HepG2 (cell line): ENCODE measurements at regions not wholly inside any gene's neighbourhood (a gene's known extent, or its start where the extent isn't known, plus 50 kb on each side); places are given as distances from the start of the nearest gene placed in this dataset.

Experiments
- ARNT ChIP-seq: fragments of 450-650 bp; IDR thresholded peaks from 2 replicates; pipeline ENCODE4 v1.6.1; 2017
- CTCF ChIP-seq: sonication (generic); formaldehyde crosslinking; IDR thresholded peaks from 2 replicates; pipeline ENCODE4 v1.5.0; 2020; ENCODE audit warnings: mild to moderate bottlenecking, missing genetic modification reagents, moderate library complexity
- MTA3 ChIP-seq: sonication (generic); formaldehyde crosslinking; IDR thresholded peaks from 2 replicates; pipeline ENCODE4 v1.4.0; 2020; ENCODE audit warnings: missing genetic modification reagents
- PHF20 ChIP-seq: sonication (generic); formaldehyde crosslinking; IDR thresholded peaks from 2 replicates; pipeline ENCODE4 v1.5.0; 2020; ENCODE audit warnings: mild to moderate bottlenecking, missing genetic modification reagents
- RARG ChIP-seq: sonication (generic); formaldehyde crosslinking; IDR thresholded peaks from 2 replicates; pipeline ENCODE4 v1.4.0; 2020; ENCODE audit warnings: low read depth, mild to moderate bottlenecking, missing genetic modification reagents
- RELA ChIP-seq: sonication (generic); formaldehyde crosslinking; IDR thresholded peaks from 2 replicates; pipeline ENCODE4 v1.4.0; 2020; ENCODE audit warnings: missing genetic modification reagents
- SOX6 ChIP-seq, 2 experiments: fragments of 450-650 bp in 1 of 2; sonication (generic) in 1 of 2; formaldehyde crosslinking in 1 of 2; IDR thresholded peaks; 2 replicates each; pipeline versions ENCODE4 v1.4.0 to v1.6.1; 2017 to 2020; ENCODE audit warnings: antibody characterized with exemption in 1 of 2, mild to moderate bottlenecking in 1 of 2, missing genetic modification reagents in 1 of 2
- SRSF9 ChIP-seq: fragments of 200-400 bp; formaldehyde crosslinking; IDR thresholded peaks from 2 replicates; pipeline ENCODE4 v1.6.1; 2018; ENCODE audit warnings: borderline replicate concordance, mild to moderate bottlenecking, low read depth, low read length; ENCODE audit not compliant: insufficient read depth, poor library complexity, severe bottlenecking
- SUZ12 ChIP-seq: fragments of 150-350 bp; IDR thresholded peaks from 2 replicates; pipeline ENCODE4 v1.6.1; 2014; ENCODE audit warnings: low read depth, low read length
- TCF12 ChIP-seq, 2 experiments: fragments of 450-650 bp in 1 of 2; sonication (generic) in 1 of 2; formaldehyde crosslinking in 1 of 2; IDR thresholded peaks; 2 replicates each; pipeline versions ENCODE4 v1.6.1 to v1.8.0; 2017 to 2022; ENCODE audit warnings: antibody characterized with exemption in 1 of 2, mild to moderate bottlenecking in 1 of 2, missing genetic modification reagents in 1 of 2, moderate library complexity in 1 of 2
- TFAP4 ChIP-seq: sonication (generic); IDR thresholded peaks from 2 replicates; pipeline ENCODE4 v1.6.1; 2016; ENCODE audit warnings: low read depth, borderline replicate concordance
- ZNF552 ChIP-seq: sonication (generic); formaldehyde crosslinking; IDR thresholded peaks from 2 replicates; pipeline ENCODE4 v1.9.0; 2022; ENCODE audit warnings: missing genetic modification reagents, mild to moderate bottlenecking, borderline replicate concordance
- ZNF577 ChIP-seq: sonication (generic); formaldehyde crosslinking; IDR thresholded peaks from 2 replicates; pipeline ENCODE4 v1.4.0; 2020; ENCODE audit warnings: mild to moderate bottlenecking, low read depth, missing genetic modification reagents, borderline replicate concordance
- ZNF816 ChIP-seq: sonication (generic); formaldehyde crosslinking; IDR thresholded peaks from 2 replicates; pipeline ENCODE4 v1.8.0; 2022; ENCODE audit warnings: missing genetic modification reagents, mild to moderate bottlenecking, borderline replicate concordance

- TF ChIP-seq CTCF (CRISPR knock-in tag) (no peak), ZNF552 (CRISPR knock-in tag) (no peak), MTA3 (no peak), SOX6 (IDR thresholded peaks at IDR 0.05) (no peak), SOX6 (CRISPR knock-in tag; IDR thresholded peaks at IDR 0.05) (no peak), SUZ12 (no peak), TFAP4 (no peak), SRSF9 (no peak), PHF20 (no peak), ZNF816 (CRISPR knock-in tag) (no peak), RARG (CRISPR knock-in tag) (no peak), RELA (CRISPR knock-in tag) (no peak), TCF12 (IDR thresholded peaks at IDR 0.05) (no peak), TCF12 (CRISPR knock-in tag; IDR thresholded peaks at IDR 0.05) (no peak), ARNT (no peak), ZNF577 (CRISPR knock-in tag) (no peak)
These were observed 231.4 kb downstream of the QDPR start for GRCh38 chr4:17280261-17281018.
